ENCODE measurements at regions not wholly inside any gene's neighbourhood (a gene's known extent, or its start where the extent isn't known, plus 50 kb on each side); places are given as distances from the start of the nearest gene placed in this dataset.

DNA sequence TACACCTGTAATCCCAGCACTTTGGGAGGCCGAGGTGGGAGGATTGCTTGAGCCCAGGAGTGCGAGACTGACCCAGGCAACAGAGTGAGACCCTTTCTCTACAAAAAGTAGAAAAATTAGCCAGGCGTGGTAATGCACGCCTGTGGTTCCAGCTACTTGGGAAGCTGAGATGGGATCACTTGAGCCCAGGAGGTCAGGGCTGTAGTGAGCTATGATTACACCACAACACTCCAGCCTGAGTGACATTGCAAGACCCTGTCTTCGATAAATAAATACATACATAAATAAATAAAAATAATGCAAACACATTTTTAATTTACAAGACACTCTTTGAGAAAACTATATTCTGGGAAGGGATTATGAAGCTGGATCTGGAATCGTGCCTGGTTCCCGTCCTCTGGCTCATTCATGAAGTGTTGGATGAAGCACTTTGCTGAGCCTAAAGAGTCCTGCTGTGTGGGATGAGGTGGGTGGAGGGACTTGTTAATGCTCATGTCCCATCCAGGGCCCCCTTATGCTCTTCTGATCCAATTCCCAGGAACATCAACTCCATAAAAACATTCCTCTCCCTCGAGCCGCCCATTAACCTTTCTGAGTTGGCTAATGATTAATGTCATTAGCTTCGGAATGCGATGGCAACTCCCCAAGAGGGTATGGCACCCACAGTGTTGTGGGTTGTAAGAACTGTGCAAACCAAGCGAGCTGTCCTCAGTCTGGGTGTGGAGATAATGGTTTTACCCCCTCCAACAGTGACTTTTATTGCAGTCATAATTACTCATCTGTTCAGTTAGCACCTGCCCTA lies 236.3 kb downstream of the BAMBI start:
- DNase-seq (ENCODE audit: low read depth, low spot score) (no peak), ATAC-seq (no peak)
- H3K9me3 ChIP-seq (ENCODE audit: control insufficient read depth, insufficient read depth, low read depth, low read length): no peaks in the 10 kb centered on the region
- no peaks in the 10 kb centered on the region for H3K27me3 ChIP-seq (ENCODE audit: control insufficient read depth, insufficient read depth, low read length)
- H3K4me1 ChIP-seq (ENCODE audit: control insufficient read depth, insufficient read depth, low read length): no peaks in the 10 kb centered on the region
- no peak overlapping the region for H3K27ac ChIP-seq (ENCODE audit: low read length)
- no TSS peak for BruUV-seq (replicated peaks)
- no peak overlapping the region for H3K4me3 ChIP-seq (ENCODE audit: low read depth in 2 of 2, low read length in 2 of 2)
- no peaks in the 10 kb centered on the region for H3K36me3 ChIP-seq (ENCODE audit: control insufficient read depth, insufficient read depth, low read length)
- in situ Hi-C loops (cut with HindIII; ENCODE audit: low pct_unique_long_range_greater_than_20kb, low sequenced_read_pairs) (no loop called here), intact Hi-C loops (cut with micrococcal nuclease; ENCODE audit: unreplicated experiment) (no loop called here)
- POLR2A ChIA-PET: no interaction called here
- TF ChIP-seq REST (IDR thresholded peaks at IDR 0.05; ENCODE audit: insufficient read depth in 1 of 2, low read depth in 2 of 2, low read length in 1 of 2): no peak
- CTCF ChIA-PET: no interaction called here

GRCh38 chr10:28914701-28915100 lies 237.4 kb downstream of the BAMBI start:
- no peak for DNase-seq (ENCODE audit: low read depth, low spot score)
- BruUV-seq (replicated peaks): no TSS peak
- CTCF ChIA-PET: no interaction called here
- POLR2A ChIA-PET: interaction anchor here (0.5 kb wide), 1 partner anchor 18 kb away, joined by 3 read pairs; no protein-coding TSS in a partner anchor
- no peak overlapping the region for H3K27ac ChIP-seq (ENCODE audit: low read length)
- no peaks in the 10 kb centered on the region for H3K9me3 ChIP-seq (ENCODE audit: control insufficient read depth, insufficient read depth, low read depth, low read length)
- H3K36me3 ChIP-seq (ENCODE audit: control insufficient read depth, insufficient read depth, low read length): no peaks in the 10 kb centered on the region
- no peaks in the 10 kb centered on the region for H3K4me1 ChIP-seq (ENCODE audit: control insufficient read depth, insufficient read depth, low read length)
- H3K27me3 ChIP-seq (ENCODE audit: control insufficient read depth, insufficient read depth, low read length): no peaks in the 10 kb centered on the region
- no peak for ATAC-seq
- no peak overlapping the region for H3K4me3 ChIP-seq (ENCODE audit: low read depth in 2 of 2, low read length in 2 of 2)
- intact Hi-C loops (cut with micrococcal nuclease; ENCODE audit: unreplicated experiment): no loop called here
- TF ChIP-seq CTCF (IDR thresholded peaks at IDR 0.05) (no peak), REST (IDR thresholded peaks at IDR 0.05; ENCODE audit: insufficient read depth in 1 of 2, low read depth in 2 of 2, low read length in 1 of 2) (no peak), POLR2AphosphoS5 (IDR thresholded peaks at IDR 0.05; ENCODE audit: low read depth, low read length) (no peak), SIN3A (IDR thresholded peaks at IDR 0.05; ENCODE audit: borderline replicate concordance, insufficient read depth, low read depth, low read length) (no peak), TCF7L2 (IDR thresholded peaks at IDR 0.05; ENCODE audit: low read depth, low read length) (no peak)
- in situ Hi-C loops (cut with HindIII; ENCODE audit: low pct_unique_long_range_greater_than_20kb, low sequenced_read_pairs): no loop called here

Measured in Panc1 (cell line).